ENCODE measurements at regions not wholly inside any gene's neighbourhood (a gene's known extent, or its start where the extent isn't known, plus 50 kb on each side); places are given as distances from the start of the nearest gene placed in this dataset.

DNA sequence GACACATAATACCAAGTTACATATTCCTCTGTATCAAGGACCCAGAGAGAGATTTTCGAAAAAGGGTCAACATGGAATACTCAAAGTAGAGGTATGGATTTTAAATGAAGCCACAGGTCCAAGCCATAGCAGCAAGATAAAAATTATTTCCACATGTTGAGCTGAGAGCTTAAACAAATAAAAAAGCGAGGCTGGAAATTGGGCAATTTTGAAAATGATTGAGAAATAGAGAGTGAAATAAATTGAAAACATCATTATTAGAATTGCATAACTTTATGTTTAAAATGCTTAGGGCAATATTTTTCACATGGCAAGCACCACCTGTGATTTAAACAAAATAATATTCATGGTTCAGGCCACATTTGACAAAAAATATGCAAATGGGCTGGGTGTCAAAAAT lies 1251.0 kb upstream of the USP15 start:
- H3K36me3 ChIP-seq (ENCODE audit: insufficient read depth, low read length): no peaks in the 10 kb centered on the region
- no peaks in the 10 kb centered on the region for H3K9me3 ChIP-seq (ENCODE audit: control insufficient read depth, insufficient read depth, low read length)
- H3K9ac ChIP-seq (ENCODE audit: low read depth, low read length): no peak overlapping the region
- no peaks in the 10 kb centered on the region for H3K4me1 ChIP-seq (ENCODE audit: insufficient read depth, low read length)

- H3K9me3 ChIP-seq (ENCODE audit: control insufficient read depth, insufficient read depth, low read length): no peaks in the 10 kb centered on the region
- no peak overlapping the region for H3K9ac ChIP-seq (ENCODE audit: low read depth, low read length)
- H3K36me3 ChIP-seq (ENCODE audit: insufficient read depth, low read length): no peaks in the 10 kb centered on the region
- no peaks in the 10 kb centered on the region for H3K4me1 ChIP-seq (ENCODE audit: insufficient read depth, low read length)
These were observed 1248.3 kb upstream of the USP15 start for GRCh38 chr12:61011767-61012423.

- H3K9me3 ChIP-seq (ENCODE audit: control insufficient read depth, insufficient read depth, low read length): no peaks in the 10 kb centered on the region
- no peak overlapping the region for H3K9ac ChIP-seq (ENCODE audit: low read depth, low read length)
- H3K4me1 ChIP-seq (ENCODE audit: insufficient read depth, low read length): no peaks in the 10 kb centered on the region
- H3K36me3 ChIP-seq (ENCODE audit: insufficient read depth, low read length): no peaks in the 10 kb centered on the region
These were observed 1241.6 kb upstream of the USP15 start for GRCh38 chr12:61018571-61018970.

DNA sequence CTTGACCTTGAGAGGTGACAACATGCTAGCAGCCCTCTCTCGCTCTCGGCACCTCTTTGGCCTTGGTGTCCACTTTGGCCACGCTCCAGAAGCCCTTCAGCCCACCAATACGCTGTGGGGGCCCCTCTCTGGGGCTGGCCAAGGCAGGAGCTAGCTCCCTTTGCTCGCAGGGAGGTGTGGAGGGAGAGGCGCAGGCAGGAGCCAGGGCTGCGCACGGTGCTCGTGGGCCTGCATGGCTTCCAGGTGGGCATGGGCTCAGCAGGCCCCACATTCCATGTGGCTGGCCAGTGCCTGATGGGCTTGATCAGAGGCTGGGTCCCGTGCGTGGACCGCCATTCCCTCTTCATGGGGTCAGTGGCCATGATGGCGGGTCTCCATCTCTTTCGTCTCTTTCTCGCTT lies 1237.0 kb upstream of the USP15 start:
- Histone ChIP-seq H3K9me3 (ENCODE audit: control insufficient read depth, insufficient read depth, low read length) (no peaks in the 10 kb centered on the region), H3K36me3 (ENCODE audit: insufficient read depth, low read length) (no peaks in the 10 kb centered on the region), H3K9ac (ENCODE audit: low read depth, low read length) (no peak overlapping the region), H3K4me1 (ENCODE audit: insufficient read depth, low read length) (no peaks in the 10 kb centered on the region)

- Histone ChIP-seq H3K9ac (ENCODE audit: low read depth, low read length) (no peak overlapping the region), H3K36me3 (ENCODE audit: insufficient read depth, low read length) (no peaks in the 10 kb centered on the region), H3K4me1 (ENCODE audit: insufficient read depth, low read length) (no peaks in the 10 kb centered on the region), H3K9me3 (ENCODE audit: control insufficient read depth, insufficient read depth, low read length) (peaks cover 6% of the 10 kb centered on the region)
These were observed 1230.7 kb upstream of the USP15 start for GRCh38 chr12:61029516-61029915.

DNA sequence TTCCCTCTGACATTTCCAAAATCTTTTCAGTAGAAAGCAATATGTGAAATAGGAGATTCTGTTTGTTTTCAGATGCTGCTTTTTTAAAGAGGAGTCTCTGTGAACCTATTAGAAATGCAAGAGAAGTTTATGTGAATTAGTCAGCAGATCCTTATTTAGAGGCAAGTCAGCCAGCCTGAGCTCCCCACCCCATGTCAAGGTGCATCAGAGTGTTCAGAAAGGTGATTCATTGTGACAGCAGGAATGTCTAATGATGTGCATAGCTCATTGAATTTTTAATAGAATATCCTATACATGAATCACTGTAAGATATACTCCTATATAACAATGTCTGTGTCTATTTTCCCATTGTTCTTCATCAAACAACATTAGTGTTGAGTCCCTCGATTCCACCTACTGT lies 1222.4 kb upstream of the USP15 start:
- H3K36me3 ChIP-seq (ENCODE audit: insufficient read depth, low read length): no peaks in the 10 kb centered on the region
- H3K4me1 ChIP-seq (ENCODE audit: insufficient read depth, low read length): no peaks in the 10 kb centered on the region
- no peak overlapping the region for H3K9ac ChIP-seq (ENCODE audit: low read depth, low read length)
- H3K9me3 ChIP-seq (ENCODE audit: control insufficient read depth, insufficient read depth, low read length): no peaks in the 10 kb centered on the region

- Histone ChIP-seq H3K9ac (ENCODE audit: low read depth, low read length) (no peak overlapping the region), H3K36me3 (ENCODE audit: insufficient read depth, low read length) (no peaks in the 10 kb centered on the region), H3K9me3 (ENCODE audit: control insufficient read depth, insufficient read depth, low read length) (no peaks in the 10 kb centered on the region), H3K4me1 (ENCODE audit: insufficient read depth, low read length) (no peaks in the 10 kb centered on the region)
These were observed 1216.4 kb upstream of the USP15 start for GRCh38 chr12:61043838-61044237.

DNA sequence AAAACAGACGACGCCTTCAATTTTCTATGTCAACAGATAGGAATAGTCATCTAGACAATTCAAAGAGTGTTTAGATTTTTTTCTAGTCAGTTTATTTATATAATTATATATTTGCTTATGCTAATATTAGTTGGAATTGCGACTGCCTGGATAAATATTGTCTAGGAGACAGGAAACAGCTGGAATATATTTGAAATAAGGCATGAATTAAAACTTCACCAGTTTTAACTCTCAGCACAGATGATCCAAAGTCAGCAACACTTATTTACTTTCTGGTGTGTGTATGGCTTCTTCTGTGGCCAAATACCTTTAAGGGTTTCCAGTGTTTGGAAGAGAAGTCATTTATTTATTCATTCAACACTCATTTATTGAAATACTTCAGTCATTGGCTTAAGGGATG lies 1215.4 kb upstream of the USP15 start:
- no peaks in the 10 kb centered on the region for H3K9me3 ChIP-seq (ENCODE audit: control insufficient read depth, insufficient read depth, low read length)
- H3K36me3 ChIP-seq (ENCODE audit: insufficient read depth, low read length): no peaks in the 10 kb centered on the region
- H3K9ac ChIP-seq (ENCODE audit: low read depth, low read length): no peak overlapping the region
- no peaks in the 10 kb centered on the region for H3K4me1 ChIP-seq (ENCODE audit: insufficient read depth, low read length)

DNA sequence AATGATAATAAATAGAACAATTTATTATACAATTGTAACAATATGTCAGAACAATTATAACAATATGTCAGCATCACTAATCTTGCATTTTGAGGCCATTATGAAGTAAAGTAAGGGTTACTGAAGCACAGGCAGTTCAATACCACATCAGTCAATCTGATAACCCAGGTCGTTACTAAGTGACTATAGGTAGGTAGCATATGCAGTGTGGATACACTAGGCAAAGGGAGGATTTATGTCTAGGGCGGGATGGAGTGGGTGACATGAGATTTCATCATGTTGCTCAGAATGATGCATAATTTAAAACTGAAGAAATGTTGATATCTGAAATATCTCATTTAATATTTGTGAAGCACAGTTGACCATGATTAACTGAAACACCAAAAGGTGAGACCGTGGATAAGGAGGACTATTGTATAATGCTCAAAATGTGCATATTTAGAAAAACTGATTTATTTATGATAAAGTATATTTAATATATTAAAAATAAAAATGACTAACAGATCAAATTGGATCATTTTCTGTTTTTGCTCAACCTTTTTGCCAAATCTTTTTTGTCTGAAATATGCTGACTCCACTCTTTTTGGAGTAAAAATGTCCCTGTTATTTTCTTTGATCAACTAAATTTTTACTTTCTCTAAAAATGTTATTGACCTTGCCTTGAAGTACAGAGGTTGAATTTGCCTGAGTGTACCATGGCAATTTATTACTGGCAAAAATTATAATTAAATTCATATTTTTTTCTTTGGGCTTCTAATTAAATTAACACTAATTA lies 1189.4 kb upstream of the USP15 start:
- H3K4me1 ChIP-seq (ENCODE audit: insufficient read depth, low read length): no peaks in the 10 kb centered on the region
- no peaks in the 10 kb centered on the region for H3K9me3 ChIP-seq (ENCODE audit: control insufficient read depth, insufficient read depth, low read length)
- no peaks in the 10 kb centered on the region for H3K36me3 ChIP-seq (ENCODE audit: insufficient read depth, low read length)
- H3K9ac ChIP-seq (ENCODE audit: low read depth, low read length): no peak overlapping the region

DNA sequence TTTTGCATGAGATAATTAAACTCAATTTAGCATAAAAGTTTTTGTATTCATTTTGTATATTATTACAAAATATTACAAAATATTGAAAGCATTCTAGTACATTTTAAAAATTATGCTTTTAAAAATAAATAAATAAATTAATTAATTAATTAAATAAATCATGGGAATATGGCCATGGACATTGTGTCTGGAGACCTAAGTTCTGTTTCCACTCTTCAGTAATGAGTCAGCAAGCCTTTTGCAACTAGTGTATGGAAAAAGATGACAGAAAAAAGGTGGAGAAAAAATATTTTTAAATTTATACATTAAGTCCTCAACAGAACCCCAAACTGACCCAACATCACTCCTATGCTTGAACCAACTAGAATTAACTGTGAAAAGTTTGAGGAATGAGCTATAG lies 1187.5 kb upstream of the USP15 start:
- Histone ChIP-seq H3K36me3 (ENCODE audit: insufficient read depth, low read length) (no peaks in the 10 kb centered on the region), H3K9me3 (ENCODE audit: control insufficient read depth, insufficient read depth, low read length) (no peaks in the 10 kb centered on the region), H3K4me1 (ENCODE audit: insufficient read depth, low read length) (no peaks in the 10 kb centered on the region), H3K9ac (ENCODE audit: low read depth, low read length) (no peak overlapping the region)

DNA sequence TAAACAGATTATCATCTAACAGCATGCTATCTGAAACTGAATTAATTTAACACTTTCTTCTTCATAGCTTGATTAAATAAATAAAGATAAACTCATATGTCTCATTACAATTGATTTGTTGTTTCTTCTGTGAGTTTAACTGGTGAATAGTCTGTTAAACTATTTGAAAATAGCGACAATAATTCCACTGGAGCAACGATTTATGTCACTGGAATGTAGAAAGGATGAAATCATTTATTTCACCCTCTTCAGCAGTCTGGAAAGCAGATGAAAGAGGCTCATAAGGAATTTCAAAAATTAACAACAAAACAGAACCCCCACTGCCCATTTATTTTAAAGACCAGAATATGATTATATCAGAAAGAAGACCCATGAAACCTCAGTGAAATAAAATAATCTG lies 1165.1 kb upstream of the USP15 start:
- no peaks in the 10 kb centered on the region for H3K36me3 ChIP-seq (ENCODE audit: insufficient read depth, low read length)
- H3K4me1 ChIP-seq (ENCODE audit: insufficient read depth, low read length): no peaks in the 10 kb centered on the region
- no peak overlapping the region for H3K9ac ChIP-seq (ENCODE audit: low read depth, low read length)
- H3K9me3 ChIP-seq (ENCODE audit: control insufficient read depth, insufficient read depth, low read length): no peaks in the 10 kb centered on the region

DNA sequence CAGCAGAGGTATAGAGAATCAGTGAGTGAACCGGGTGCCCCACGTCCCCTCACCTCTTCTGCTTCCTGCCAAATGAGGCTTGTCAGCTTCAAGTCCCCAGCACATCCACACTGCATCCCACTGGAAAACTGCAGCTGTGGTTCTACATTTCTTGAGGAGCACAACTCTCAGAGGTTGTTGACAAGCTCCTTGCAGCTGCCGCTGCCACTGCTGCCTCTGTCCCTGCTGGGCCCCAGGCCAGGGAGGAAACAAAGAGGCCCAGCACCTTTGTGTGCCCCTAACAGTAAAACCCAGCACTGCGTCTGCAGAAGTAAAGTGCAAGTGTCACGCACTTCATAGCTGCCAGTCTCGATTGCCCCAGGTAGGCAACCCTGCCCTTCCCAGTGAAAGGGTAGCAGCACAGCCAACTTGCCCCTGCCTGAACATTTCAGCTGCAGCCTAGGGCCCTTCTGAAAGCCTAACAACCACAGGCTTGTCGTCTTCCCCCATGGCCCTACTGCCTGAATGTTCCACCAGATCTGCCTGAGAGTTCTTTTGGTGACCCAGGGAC lies 1162.1 kb upstream of the USP15 start:
- no peaks in the 10 kb centered on the region for H3K36me3 ChIP-seq (ENCODE audit: insufficient read depth, low read length)
- no peaks in the 10 kb centered on the region for H3K4me1 ChIP-seq (ENCODE audit: insufficient read depth, low read length)
- H3K9ac ChIP-seq (ENCODE audit: low read depth, low read length): no peak overlapping the region
- H3K9me3 ChIP-seq (ENCODE audit: control insufficient read depth, insufficient read depth, low read length): no peaks in the 10 kb centered on the region

DNA sequence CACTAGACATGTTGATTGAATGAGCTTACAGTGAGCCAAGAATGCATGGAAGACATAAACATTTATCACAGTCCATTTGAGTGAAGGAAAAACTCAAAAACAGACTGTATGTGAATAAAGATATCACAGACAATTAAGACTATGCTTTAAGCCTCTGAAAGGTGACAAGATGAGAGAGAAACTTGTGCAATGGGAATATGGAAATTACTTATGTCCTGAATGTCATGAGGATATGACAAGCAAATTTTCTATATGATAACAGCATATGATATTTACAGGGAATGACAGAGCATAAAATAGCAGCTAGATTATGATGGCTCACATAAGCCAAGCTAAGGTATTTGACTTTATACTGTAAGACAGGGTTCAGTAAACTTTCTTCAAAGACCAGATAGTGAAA lies 1153.1 kb upstream of the USP15 start:
- Histone ChIP-seq H3K4me1 (ENCODE audit: insufficient read depth, low read length) (no peaks in the 10 kb centered on the region), H3K9ac (ENCODE audit: low read depth, low read length) (no peak overlapping the region), H3K36me3 (ENCODE audit: insufficient read depth, low read length) (no peaks in the 10 kb centered on the region), H3K9me3 (ENCODE audit: control insufficient read depth, insufficient read depth, low read length) (no peaks in the 10 kb centered on the region; the same call in 1 of the 2 replicates)

DNA sequence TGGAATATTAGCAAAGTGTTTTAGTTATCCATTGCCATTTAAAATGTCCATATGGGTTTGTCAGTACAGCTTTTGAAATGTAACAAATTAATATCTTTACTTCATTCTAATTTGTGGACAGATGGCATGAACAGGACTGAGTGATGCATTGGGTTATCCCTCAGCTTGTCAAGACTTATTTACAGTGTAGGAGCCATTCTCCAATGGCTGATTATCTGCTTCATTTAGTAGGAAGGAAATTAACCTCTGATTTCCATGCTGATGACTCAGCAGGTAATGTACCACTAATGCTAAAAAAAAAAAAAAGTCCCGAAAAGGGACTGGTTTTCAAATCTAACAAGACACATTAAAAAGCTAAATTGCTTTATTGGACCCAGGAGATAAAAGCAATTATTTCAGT lies 1149.0 kb upstream of the USP15 start:
- Histone ChIP-seq H3K4me1 (ENCODE audit: insufficient read depth, low read length) (no peaks in the 10 kb centered on the region), H3K36me3 (ENCODE audit: insufficient read depth, low read length) (no peaks in the 10 kb centered on the region), H3K9ac (ENCODE audit: low read depth, low read length) (no peak overlapping the region), H3K9me3 (ENCODE audit: control insufficient read depth, insufficient read depth, low read length) (no peaks in the 10 kb centered on the region)

Data from ES-I3 (cell line).